GM21619 (cell line): ENCODE measurements at regions not wholly inside any gene's neighbourhood (a gene's known extent, or its start where the extent isn't known, plus 50 kb on each side); places are given as distances from the start of the nearest gene placed in this dataset.

Experiments used
- ATAC-seq: cut with Tn5 transposase; IDR thresholded peaks from one replicate; pipeline ENCODE4 v1.9.1; 2021; ENCODE audit not compliant: unreplicated experiment

DNA sequence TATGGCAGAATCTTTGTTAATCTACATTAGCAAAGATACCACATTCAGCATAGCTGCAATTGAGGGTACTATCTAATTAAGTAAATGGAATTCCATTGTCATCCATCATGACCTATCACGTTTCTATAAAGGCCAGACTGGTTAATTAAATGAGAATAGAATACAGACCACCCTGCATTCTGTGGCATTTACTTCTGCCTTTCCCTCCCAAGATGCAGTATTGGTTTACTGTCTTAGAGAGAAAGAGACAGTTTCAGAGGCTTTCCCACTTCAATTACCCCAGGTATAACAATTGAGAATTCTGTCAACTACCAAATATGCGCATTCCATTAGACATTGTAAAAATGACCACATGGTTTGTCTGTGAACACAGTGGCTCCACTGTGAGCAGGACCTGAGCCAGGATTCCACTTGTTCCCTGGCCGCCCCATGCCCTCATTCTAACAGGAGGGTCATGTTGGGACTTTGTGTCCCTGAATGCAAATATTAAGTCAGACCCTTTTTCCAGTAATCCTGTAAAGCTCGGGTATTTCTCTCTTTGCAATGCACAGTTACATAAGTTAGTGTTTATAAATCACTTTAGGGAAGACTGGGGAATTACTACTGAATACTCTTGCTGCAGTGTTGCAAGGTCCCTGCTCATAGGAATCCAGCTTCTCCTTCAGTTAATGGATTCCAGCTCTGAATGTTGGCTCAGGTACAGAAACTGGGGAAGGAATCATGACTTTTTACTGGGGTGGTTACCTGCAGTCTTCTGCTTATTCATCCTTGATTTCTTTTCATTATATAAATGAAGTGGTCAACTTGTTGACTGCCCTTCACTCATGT lies 261.0 kb downstream of the PDGFC start:
- no peak for ATAC-seq

DNA sequence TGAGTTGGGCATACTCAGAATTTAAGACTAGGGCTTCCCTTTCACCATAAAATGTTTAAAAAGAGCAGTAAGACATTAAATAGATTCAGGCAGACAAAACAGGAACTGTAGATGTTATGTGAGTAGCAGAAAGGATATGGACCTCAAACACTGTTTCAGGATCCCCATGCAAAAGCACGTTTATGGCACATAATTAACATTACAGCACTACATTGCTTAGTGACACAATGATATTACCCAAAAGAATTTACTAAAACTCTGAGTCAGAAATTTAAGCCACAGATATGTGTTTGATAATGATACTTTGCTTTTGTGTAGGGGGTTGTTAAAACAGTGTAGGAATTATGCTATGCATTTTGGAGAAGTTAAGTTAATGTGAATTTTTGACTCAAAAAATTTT lies 266.3 kb downstream of the PDGFC start:
- no peak for ATAC-seq

DNA sequence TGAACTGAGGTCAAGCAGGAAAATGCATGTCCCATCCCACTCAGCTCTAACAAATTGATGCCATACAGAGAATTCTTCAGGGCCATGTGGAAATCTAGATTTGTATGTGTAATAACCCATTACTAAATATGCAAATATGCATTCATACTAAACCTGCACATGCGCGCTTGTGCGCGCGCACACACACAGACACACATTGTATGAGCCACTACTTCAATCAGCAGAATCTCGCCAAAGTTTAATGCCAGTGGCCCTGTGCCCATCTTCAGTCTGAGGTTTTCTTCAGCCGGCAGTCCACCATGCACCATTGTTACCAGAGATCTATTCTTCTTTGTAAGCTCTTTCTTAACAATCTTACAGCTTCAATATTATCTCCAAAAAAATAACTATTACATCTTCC lies 276.4 kb downstream of the PDGFC start:
- no peak for ATAC-seq

DNA sequence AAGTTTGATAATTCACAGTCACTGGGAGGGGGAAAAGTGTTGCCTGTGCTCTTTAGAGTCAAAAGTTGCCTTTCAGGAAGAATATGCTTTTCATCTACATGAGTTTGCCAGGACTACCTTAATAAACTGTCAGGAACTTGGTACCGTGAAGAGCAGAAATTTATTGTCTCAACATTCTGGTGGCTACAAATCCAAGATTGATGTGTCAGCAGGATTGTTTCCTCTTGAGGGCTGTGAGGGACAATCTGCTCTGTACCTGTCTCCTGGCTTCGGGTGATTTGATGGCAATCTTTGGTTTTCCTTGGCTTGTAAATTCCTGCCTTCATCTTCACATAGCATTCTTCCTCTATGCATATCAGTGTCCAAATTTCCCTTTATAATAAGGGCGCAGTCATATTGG lies 277.2 kb downstream of the PDGFC start:
- ATAC-seq: no peak

DNA sequence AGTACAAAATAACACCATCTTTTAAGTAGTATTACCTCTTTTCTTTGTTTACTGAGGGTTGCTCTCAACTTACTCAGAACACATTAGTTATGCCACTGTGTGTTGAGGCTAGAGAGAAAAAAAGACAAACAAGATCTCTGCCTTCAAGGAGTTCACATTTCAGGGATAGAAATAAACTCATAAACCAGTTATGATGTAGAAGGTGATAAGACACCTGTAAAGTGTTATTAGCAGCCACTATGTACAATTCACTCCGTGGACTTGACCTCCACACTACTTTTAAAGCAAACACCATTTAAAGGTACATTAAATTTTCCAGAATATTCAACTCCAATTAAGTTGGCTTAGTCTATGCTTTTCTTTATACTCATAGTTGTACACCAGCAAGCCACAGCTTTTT lies 278.0 kb downstream of the PDGFC start:
- ATAC-seq: no peak

DNA sequence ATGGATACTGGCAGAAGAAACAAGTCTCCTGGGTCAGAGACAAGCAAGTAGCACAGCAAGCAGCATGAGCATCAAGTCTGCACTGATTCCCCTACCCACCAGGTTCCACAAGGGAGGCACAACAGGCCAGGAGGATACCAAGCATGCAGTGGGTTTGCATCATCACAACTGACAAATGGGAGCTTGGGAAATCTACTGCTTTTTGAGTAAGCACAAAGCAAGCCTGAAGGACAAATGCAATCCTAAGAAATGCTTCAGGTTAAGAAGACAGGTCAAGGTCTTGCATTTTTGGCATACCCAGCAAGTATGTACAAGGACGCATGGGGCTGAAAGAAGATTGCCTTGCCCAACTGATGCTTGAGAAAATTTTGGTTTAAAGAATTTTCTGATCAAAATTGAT lies 279.6 kb downstream of the PDGFC start:
- no peak for ATAC-seq

DNA sequence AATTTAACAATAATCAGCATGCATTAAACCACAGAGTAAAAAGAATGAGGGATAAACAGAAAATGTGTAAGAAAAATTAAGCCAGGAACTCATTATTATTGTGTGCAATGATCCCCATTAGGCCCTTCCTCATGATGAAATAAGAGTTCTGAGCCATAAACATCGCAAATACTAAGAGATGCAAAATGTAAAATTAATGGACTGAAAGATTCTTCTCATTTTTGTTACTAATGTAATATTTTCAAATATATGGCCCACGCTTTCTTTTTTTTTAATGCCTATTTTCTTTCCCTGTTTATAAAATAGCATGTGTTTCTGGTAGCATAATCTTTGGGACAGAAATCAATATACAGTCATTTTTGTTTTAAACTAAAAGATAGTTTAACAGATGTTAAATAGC lies 281.0 kb downstream of the PDGFC start:
- no peak for ATAC-seq

DNA sequence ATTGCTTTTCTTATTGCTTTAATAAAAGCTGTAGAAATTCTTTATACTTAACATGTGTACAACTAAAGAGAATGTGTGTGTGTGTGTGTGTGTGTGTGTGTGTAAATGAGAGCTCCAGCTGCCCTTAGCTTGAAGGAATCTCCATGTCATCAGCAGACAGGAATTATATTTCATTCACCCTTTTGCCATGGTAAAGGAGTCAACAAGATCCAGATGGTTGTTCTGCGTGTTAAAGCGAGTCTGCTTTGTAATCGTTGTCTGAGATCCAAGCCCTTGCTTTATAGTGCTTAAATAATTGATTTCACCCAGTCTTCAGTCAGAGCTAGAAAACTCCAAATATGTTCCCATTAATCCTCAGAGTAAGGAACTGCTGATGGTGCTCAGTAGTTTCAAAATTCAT lies 285.5 kb downstream of the PDGFC start:
- ATAC-seq: no peak

DNA sequence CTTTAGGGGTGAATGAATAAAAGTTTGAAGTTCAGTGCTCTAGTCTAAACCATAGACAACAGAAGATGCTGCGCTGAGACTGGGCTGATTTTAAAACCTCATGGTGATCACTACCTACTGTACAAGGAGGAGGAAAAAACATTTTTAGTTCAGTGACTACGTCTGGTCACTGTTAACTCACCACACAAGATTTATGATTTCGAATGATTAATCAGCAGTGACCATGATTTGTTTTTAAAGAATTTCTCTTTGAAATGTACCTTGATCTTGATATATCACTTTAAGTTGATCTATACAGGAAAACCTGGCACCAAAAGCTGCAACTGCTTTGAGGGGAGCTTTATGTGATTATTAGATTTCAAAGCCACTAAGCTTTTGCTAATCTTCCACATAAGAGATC lies 286.3 kb downstream of the PDGFC start:
- no peak for ATAC-seq

DNA sequence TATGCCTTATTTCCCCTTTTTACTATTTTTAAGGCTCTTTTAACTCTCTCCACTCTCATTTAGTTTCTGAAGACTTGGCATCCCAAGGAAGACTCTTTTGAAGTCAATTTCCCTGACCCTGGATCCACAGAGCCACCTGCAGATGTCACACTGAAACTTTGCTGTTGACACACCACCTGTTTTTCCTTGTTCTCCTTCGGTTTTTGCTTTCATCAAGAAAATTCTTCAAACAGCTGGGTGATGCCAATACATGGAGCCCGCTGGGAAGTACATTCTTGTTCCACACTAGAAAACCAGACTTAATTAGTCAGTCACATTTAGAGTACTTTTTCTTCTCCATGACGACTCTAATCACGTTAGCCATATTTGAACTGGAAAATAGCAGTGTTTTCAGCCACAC lies 293.9 kb downstream of the PDGFC start:
- ATAC-seq: no peak

DNA sequence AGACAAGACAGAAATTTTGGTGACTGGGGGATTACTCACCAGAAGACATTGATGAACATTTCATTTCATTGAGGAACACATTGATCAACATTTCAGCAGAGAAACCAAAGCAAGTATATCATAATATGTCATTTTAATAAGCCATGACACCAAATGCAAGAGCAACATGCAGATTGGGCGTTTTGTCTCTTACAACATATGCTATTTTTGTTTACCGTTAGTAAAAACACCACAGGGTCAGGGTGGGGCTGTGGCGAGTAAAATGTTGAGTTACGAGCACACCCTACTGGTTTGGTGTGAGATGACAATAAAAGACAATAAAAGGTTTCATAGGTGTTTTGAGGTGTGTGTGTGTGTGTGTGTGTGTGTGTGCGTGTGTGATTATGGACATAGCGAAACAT lies 294.5 kb downstream of the PDGFC start:
- no peak for ATAC-seq

DNA sequence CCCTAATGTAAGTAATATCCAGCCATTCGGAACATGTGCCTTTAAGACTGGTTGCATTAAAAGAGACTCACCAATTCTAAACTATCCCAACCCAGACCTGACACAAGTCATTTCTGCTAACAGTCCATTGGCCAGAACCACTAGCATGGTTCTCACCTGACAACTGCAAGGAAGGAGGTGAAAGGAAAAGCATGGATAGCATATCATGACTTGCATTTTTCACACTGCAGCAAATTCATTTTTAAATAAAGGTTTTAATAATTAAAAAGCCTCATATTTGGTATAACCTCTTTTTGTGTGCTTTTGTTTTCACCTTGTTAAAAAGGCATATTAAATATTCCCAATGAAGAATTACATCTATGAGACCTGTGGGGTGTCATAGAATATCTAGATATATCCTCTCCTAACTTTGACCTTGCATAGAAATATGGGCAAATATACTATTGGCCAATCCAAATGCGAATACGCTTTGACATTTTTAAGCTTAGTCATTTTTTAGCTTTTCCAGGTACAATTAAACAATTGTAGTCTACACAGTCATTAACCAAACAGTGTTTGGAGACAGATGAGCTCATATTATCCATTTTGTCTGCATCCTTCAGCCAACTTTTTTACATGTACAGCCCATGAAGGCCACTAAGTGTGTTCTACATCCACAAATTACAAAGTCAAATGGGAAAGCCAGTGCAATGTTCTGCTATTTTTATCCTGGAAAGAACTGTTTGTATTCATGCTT lies 295.3 kb downstream of the PDGFC start:
- ATAC-seq: no peak

DNA sequence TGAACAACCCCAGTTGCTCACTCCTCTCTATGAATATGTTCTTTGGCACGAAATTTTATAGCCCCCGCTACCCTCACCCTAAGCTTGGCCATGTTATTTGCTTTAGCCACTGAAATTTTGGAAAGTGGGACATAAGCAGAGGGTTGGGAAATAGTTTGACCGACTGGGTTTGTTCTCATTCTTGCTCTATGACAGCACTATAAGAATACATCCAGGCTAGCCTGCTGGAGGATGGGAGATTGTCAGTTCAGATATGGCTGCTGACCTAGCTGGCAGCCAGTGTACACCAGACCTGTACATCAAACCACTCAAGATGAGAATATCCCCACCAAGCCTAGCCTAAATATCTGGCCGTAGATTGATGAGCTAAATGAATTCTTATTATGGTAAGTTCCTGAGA lies 298.1 kb downstream of the PDGFC start:
- no peak for ATAC-seq

DNA sequence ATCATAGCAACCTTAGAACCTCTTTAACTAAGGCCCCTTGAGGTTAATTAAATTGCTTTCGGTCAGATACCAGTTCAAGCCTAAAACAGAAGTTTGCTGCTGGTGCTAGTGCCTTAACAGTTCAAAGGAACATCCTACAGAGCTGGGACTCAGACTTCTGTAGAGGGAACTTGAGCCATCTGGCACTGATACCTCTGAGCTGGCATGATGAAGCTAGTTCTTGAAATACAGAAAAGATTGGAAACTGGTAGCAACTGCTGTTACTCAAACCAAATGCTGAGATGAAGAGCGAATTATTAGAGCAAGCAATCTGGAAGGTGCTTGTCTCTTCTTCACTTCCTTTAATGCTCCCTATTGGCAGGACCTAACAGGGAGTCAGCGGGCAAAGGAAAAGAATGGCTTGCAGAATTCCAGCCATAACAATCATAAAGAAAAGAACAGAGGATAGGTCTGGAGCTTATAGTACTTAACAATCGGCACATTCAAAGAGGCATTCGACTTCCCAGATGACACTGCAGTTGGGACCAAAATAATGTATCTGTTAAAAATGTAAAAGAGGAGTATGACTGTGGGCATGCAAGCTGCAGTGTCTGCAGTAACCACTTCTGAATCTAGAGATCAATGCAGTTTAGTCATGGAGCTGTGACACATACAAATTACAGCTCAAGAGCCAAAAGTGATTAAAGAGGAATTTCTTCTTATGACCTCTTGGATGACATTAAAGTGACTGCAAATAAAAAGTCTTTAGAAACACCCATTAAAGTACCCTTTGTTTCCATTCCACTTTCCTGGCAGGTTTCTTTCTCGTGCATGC lies 298.9 kb downstream of the PDGFC start:
- ATAC-seq: no peak

DNA sequence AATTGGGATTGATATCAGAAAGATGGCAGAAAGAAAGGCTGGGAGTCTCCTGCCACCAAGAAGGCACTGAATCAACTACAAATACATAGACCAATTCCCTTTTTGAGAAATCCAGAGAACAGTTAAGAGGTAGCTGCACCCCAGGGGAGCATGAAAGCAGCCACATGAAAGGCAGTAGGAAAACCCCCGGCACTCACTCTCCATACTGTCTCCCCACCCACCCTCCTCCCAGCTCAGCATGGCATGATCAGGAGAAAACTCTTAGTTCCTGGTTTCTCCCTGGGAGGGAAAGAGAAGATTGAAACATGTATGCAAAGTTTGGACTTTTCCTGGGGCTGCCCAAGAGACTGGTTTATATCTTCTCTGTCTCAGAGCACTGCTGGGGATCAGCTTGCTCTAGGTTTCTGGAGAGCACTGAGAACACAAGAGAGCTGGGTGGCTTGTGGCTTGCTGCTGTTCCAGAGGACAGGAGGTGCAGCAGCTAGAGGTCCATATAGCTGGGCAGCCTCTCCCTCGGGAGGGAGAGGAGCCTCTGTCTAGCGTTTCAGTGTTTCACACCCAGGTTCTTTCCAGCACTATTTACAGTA lies 305.7 kb downstream of the PDGFC start:
- ATAC-seq: no peak

DNA sequence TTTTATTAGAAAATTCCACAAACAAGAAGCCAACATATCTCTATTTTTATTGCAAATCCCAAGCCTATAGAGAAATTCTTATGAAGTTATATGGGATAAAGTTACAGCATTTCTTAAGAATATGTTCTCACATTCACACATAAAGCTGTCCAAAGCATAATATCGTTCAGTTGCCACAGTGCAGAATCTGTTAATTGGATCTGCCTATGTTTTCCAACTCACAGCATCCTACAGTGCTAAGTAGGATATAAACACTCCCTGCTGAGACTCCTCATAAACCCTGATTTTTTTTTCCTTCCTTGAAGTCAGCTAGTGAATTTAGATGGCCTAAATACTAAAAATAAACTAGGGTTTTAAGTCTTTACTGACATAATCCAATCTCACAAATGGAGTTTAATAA lies 307.9 kb downstream of the PDGFC start:
- no peak for ATAC-seq

DNA sequence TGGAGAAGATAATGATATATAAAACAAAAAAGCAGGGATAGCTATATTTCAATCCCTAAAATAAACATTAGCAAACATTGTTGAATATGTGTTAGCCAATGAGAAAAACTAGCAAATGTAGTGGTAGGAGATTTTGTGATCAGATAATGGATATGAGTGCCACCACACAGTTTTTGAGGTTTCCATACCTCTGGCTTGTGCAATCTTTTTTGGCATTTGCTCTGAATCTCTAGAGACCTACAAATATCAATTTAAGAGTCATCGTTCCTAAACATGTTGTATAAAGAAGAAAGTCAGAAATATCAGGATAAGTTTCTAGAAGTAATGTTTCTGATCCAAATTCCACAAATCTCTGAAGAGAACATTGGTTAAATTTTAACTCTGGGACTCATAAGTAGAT lies 308.7 kb downstream of the PDGFC start:
- ATAC-seq: no peak

DNA sequence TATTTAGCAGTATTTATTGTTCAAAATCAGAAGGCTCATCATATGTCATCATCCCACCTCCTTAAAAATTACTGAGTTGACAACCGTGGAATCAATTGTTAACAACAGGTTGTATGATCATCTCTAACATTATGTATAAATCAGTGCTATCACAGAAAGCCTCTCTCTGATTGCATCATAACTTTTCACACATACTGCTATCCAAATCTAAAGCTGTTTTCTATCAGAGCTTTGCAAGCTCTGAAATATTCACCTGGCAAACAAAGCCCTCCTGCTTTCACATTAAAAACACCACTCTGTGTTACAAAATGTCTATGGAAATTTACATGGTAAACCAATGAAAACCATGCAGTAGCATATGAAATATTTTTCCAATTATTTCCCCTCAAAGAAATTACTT lies 310.0 kb downstream of the PDGFC start:
- no peak for ATAC-seq

DNA sequence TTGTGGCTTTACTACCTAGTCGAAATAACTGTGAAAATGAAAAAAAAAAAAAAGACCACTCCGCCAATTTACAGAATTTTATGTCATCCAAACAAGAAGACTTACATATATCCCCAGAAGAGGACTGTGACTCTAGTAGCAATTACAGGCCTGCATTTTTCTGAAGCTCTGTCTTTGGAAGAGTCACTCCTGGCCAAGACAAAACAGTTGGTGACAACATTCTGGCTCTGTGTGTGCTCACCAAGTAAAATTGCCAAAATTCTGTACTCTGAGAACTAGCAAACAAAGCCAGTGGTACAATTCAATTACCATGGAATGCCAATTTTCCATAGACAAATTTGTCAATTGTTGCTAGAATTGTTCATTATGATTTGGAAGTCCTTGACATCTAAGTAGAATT lies 311.1 kb downstream of the PDGFC start:
- ATAC-seq: no peak

DNA sequence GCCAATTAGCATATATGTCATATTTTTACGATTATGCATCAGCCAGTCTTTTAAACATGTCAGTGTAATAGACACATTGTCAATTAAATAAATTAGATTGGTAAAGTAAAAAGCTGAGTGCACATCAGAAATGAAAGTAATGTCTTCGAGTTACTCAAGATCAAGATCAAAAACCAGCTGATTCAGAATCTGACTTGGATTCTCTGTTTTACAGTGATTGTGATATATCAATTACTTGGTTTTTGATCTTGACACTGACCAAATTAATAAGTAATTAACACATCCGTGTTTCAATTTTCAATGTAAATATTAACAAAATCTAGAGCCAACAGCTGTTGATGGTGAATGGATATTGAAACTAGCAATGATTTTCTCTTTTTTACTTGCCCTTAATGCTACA lies 311.6 kb downstream of the PDGFC start:
- ATAC-seq: no peak

DNA sequence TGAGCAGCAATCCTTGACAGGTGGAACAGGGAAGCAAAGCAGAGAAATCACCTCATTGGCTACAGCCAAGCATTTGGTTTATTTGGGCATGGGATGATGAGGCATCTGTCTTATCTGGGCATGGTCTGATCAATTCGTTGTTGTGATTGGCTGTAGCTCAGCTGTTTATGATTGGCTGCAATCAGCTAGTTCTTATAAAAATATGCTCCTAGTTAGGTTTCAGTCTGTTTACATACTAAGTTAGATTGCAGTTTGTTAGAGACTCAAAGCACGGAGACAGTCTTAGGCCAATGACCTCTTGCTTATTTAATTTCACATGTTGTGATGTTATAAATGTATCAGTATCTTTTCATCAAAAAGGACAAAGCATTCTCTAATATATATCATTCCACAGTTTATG lies 312.0 kb downstream of the PDGFC start:
- ATAC-seq: no peak
